ENCODE measurements at regions not wholly inside any gene's neighbourhood (a gene's known extent, or its start where the extent isn't known, plus 50 kb on each side); places are given as distances from the start of the nearest gene placed in this dataset.

- TF ChIP-seq GATA3 (IDR thresholded peaks at IDR 0.05; ENCODE audit: low read depth, low read length) (no peak), GATA2 (IDR thresholded peaks at IDR 0.05; ENCODE audit: low read depth, low read length) (no peak)
Observed at GRCh38 chr7:156003220-156004162, 191.2 kb upstream of the SHH start.

All from SH-SY5Y (cell line).